Neuronal stem cell (in vitro differentiated cells): ENCODE measurements at regions not wholly inside any gene's neighbourhood (a gene's known extent, or its start where the extent isn't known, plus 50 kb on each side); places are given as distances from the start of the nearest gene placed in this dataset.
A peak's percentile ranks its signal among the peaks of the same experiment; 100 is the strongest.

Experiments used
- DNase-seq: peaks from one replicate; pipeline ENCODE4 v3.0.0-alpha.2; 2013; ENCODE audit warnings: low spot score
- H2AFZ ChIP-seq: one replicate; pipeline ENCODE4 v1.6.1; 2013; ENCODE audit warnings: mild to moderate bottlenecking, low read length, inconsistent platforms
- H2AK5ac ChIP-seq: 2 replicates; pipeline ENCODE4 v1.6.1; 2013; ENCODE audit warnings: low read depth, mild to moderate bottlenecking, inconsistent platforms, low read length, moderate library complexity, mixed read lengths
- H2BK120ac ChIP-seq: 2 replicates; pipeline ENCODE4 v1.6.1; 2013; ENCODE audit warnings: low read depth, mild to moderate bottlenecking, inconsistent platforms, low read length, moderate library complexity, mixed read lengths
- H2BK12ac ChIP-seq: one replicate; pipeline ENCODE4 v1.6.1; 2013; ENCODE audit warnings: low read length, inconsistent platforms
- H2BK15ac ChIP-seq: 2 replicates; pipeline ENCODE4 v1.6.1; 2013; ENCODE audit warnings: mild to moderate bottlenecking, low read length, inconsistent platforms, mixed read lengths
- H2BK5ac ChIP-seq: one replicate; pipeline ENCODE4 v1.6.1; 2013; ENCODE audit warnings: inconsistent platforms, mild to moderate bottlenecking, low read length, moderate library complexity
- H3K14ac ChIP-seq: one replicate; pipeline ENCODE4 v1.6.1; 2013; ENCODE audit warnings: low read length, inconsistent platforms
- H3K18ac ChIP-seq: 2 replicates; pipeline ENCODE4 v1.6.1; 2013; ENCODE audit warnings: low read length, inconsistent platforms
- H3K23ac ChIP-seq: 2 replicates; pipeline ENCODE4 v1.6.1; 2013; ENCODE audit warnings: low read depth, mild to moderate bottlenecking, mixed read lengths, low read length, inconsistent platforms; ENCODE audit not compliant: poor library complexity
- H3K27ac ChIP-seq: replicated peaks from 3 replicates; pipeline ENCODE4 v1.5.1; 2013; ENCODE audit warnings: low read length, inconsistent platforms
- H3K27me3 ChIP-seq, 3 experiments: 2 replicates each; pipeline ENCODE4 v1.6.1; 2013; ENCODE audit warnings: low read length in 3 of 3, mild to moderate bottlenecking in 2 of 3, inconsistent platforms in 1 of 3, low read depth in 1 of 3, mixed read lengths in 1 of 3, moderate library complexity in 1 of 3; ENCODE audit not compliant: control insufficient read depth in 3 of 3, insufficient read depth in 3 of 3
- H3K36me3 ChIP-seq, 2 donors: replicated peaks in 1 of 2; 2 replicates each; pipeline ENCODE4 v1.6.1; 2013; ENCODE audit warnings: low read length in 2 of 2; ENCODE audit not compliant: control insufficient read depth in 2 of 2, insufficient read depth in 2 of 2
- H3K4ac ChIP-seq: 2 replicates; pipeline ENCODE4 v1.6.1; 2013; ENCODE audit warnings: inconsistent platforms, mild to moderate bottlenecking, low read length, moderate library complexity
- H3K4me1 ChIP-seq, 2 donors: 1 replicate in 1 of 2; 2 replicates in 1 of 2; pipeline ENCODE4 v1.6.1; 2013; ENCODE audit warnings: low read length in 2 of 2, low read depth in 1 of 2; ENCODE audit not compliant: control insufficient read depth in 2 of 2, insufficient read depth in 1 of 2
- H3K4me2 ChIP-seq: one replicate; pipeline ENCODE4 v1.6.1; 2013; ENCODE audit warnings: mild to moderate bottlenecking, low read length, inconsistent platforms; ENCODE audit not compliant: insufficient read depth, poor library complexity, severe bottlenecking
- H3K4me3 ChIP-seq, 2 donors: 2 replicates each; pipeline ENCODE4 v1.5.1; 2013; ENCODE audit warnings: low read length in 2 of 2, mild to moderate bottlenecking in 2 of 2, inconsistent platforms in 1 of 2, moderate library complexity in 1 of 2
- H3K79me1 ChIP-seq: one replicate; pipeline ENCODE4 v1.6.1; 2013; ENCODE audit warnings: low read depth, mild to moderate bottlenecking, inconsistent platforms, low read length, moderate library complexity
- H3K9ac ChIP-seq: one replicate; pipeline ENCODE4 v1.6.1; 2013; ENCODE audit warnings: mild to moderate bottlenecking, low read depth, low read length, inconsistent platforms; ENCODE audit not compliant: poor library complexity
- H3K9me3 ChIP-seq, 2 donors: replicated peaks in 1 of 2; 2 replicates each; pipeline versions ENCODE3 to v1.6.1; 2013; ENCODE audit warnings: low read length in 2 of 2, mild to moderate bottlenecking in 2 of 2, inconsistent platforms in 1 of 2, low read depth in 1 of 2, mixed read lengths in 1 of 2, moderate library complexity in 1 of 2; ENCODE audit not compliant: control insufficient read depth in 2 of 2, insufficient read depth in 1 of 2
- H4K8ac ChIP-seq: one replicate; pipeline ENCODE4 v1.6.1; 2013; ENCODE audit warnings: low read depth, mild to moderate bottlenecking, inconsistent platforms, low read length, moderate library complexity
- H4K91ac ChIP-seq: one replicate; pipeline ENCODE4 v1.6.1; 2013; ENCODE audit warnings: low read length, low read depth, mild to moderate bottlenecking, inconsistent platforms; ENCODE audit not compliant: poor library complexity
- WGBS, 2 donors: extraction: QIAGEN DNeasy Blood & Tissue Kit; methylation state at CpG; one replicate each; pipeline ENCODE4 v1.1.7; 2013; ENCODE audit warnings: missing lambda C conversion rate in 2 of 2, mixed read lengths in 1 of 2; ENCODE audit not compliant: insufficient read length in 2 of 2, insufficient replicate concordance in 1 of 2; ENCODE audit errors: extremely low coverage in 2 of 2; 5-methylcytosine and 5-hydroxymethylcytosine counted together

DNA sequence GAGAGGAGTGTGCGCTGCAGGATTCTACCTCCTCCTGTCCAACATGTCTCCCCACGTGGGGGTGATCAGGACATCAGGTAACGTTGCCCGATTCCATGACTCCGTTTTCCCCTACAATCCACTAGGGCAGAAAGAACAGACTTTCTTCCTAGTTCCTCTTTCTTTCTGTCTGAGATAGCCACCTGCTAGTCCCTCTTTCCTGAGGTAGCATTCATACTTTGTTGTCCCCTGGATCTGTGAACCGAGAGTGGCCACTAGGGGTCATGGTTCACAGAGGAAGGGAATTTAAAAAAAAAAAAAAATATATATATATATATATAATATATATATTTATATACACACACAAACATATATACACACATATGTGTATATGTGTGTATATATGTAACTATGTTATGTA is 210.0 kb upstream of the ZNF521 start:
- no peak overlapping the region for H2BK120ac ChIP-seq
- DNase-seq, result peak; percentile 11
- no CpG with 5 or more reads among the region's 6 CpGs for WGBS, 2 donors

DNA sequence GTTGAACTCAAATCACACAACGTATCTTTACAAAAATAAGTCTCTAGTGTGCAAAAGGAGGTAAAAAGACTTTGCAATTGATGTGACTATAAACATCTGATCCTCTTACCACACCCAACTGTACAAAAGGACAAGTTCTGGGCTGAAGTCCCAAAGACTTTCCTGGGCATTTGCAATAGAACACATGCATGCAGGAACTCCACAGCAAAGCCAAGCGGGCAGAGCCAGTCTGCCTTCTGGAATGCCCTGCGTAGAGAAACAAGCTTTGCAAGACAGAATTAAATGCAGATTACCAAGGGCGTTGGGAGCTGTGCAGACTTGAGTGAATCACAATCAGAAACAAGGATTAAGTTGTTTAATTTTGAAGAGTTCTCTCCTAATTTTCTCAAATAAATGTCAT is 208.4 kb upstream of the ZNF521 start:
- peaks cover 4 to 17% of the 10 kb centered on the region in 2 donors for H3K4me1 ChIP-seq
- no peak overlapping the region for H2BK120ac ChIP-seq
- H3K18ac ChIP-seq, result no peak overlapping the region
- no peak overlapping the region for H3K4me2 ChIP-seq
- WGBS, 2 donors, result no CpG with 5 or more reads among the region's 4 CpGs
- H3K4ac ChIP-seq, result no peak overlapping the region
- H2BK12ac ChIP-seq, result no peak overlapping the region
- H4K8ac ChIP-seq, result no peak overlapping the region
- no peak overlapping the region for H3K14ac ChIP-seq
- H2BK5ac ChIP-seq, result no peak overlapping the region
- H3K27ac ChIP-seq, result no peak overlapping the region
- no peak overlapping the region for H3K23ac ChIP-seq
- no peak overlapping the region for H2AK5ac ChIP-seq
- peaks cover 0 to 1% (median 0%) of the 10 kb centered on the region in 3 experiments for H3K27me3 ChIP-seq
- H2BK15ac ChIP-seq, result no peak overlapping the region
- no peak overlapping the region for H3K4me3 ChIP-seq
- H3K79me1 ChIP-seq, result no peaks in the 10 kb centered on the region
- H2AFZ ChIP-seq, result no peak overlapping the region
- no peak for DNase-seq
- H4K91ac ChIP-seq, result no peak overlapping the region
- H3K9ac ChIP-seq, result no peak overlapping the region
- peaks cover under 1 to 1% of the 10 kb centered on the region in 2 donors for H3K9me3 ChIP-seq
- H3K36me3 ChIP-seq, result no peaks in the 10 kb centered on the region

More for the DNA sequence above, 210.0 kb upstream of the ZNF521 start:
- Histone ChIP-seq H2BK5ac (no peak overlapping the region), H3K4me1 (peaks cover 3 to 14% of the 10 kb centered on the region in 2 donors), H3K27me3 (peaks cover 0 to 2% (median 0%) of the 10 kb centered on the region in 3 experiments), H3K79me1 (peaks cover 2% of the 10 kb centered on the region), H3K14ac (no peak overlapping the region), H4K91ac (no peak overlapping the region), H3K9me3 (peaks cover 3% of the 10 kb centered on the region in 2 donors), H4K8ac (no peak overlapping the region), H3K4me3 (no peak overlapping the region), H3K36me3 (no peaks in the 10 kb centered on the region), H2BK12ac (no peak overlapping the region), H3K23ac (no peak overlapping the region), H2BK15ac (no peak overlapping the region), H2AFZ (peak overlapping the region; percentile 31), H3K4ac (no peak overlapping the region), H3K27ac (no peak overlapping the region), H3K4me2 (no peak overlapping the region), H3K18ac (no peak overlapping the region), H2AK5ac (no peak overlapping the region), H3K9ac (no peak overlapping the region)

DNA sequence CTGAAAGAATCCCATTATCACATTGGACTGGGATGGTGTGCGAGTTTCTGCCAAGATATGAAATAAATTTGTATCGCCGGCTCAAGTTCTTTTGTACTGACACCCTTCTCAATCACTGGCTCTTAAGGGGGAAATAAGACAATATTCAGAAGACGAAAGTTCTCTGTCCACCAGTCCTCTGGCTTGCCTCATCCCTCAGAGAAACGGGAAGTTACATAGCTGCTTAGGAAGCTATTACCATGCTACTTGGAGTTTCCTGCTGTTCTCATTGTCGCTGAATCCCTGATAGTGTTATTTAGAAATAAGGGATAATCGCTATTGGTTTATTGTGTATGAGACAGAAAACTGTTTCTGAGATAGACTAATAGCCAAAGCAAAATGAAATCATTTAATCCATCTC is 205.0 kb upstream of the ZNF521 start:
- Histone ChIP-seq H2BK120ac (no peak overlapping the region), H2AFZ (peak overlapping the region; percentile 48), H2BK15ac (no peak overlapping the region), H3K4me3 (no peak overlapping the region), H3K79me1 (no peaks in the 10 kb centered on the region), H2BK12ac (no peak overlapping the region), H4K91ac (no peak overlapping the region), H3K18ac (no peak overlapping the region), H3K23ac (no peak overlapping the region), H3K4ac (no peak overlapping the region), H3K4me1 (peaks cover 1 to 3% of the 10 kb centered on the region in 2 donors), H3K4me2 (no peak overlapping the region), H3K27ac (no peak overlapping the region), H3K14ac (no peak overlapping the region), H3K27me3 (no peaks in the 10 kb centered on the region), H2AK5ac (no peak overlapping the region), H3K9me3 (no peaks in the 10 kb centered on the region), H4K8ac (no peak overlapping the region), H2BK5ac (no peak overlapping the region), H3K9ac (no peak overlapping the region), H3K36me3 (no peaks in the 10 kb centered on the region)
- WGBS, 2 donors, result no CpG with 5 or more reads among the region's 7 CpGs
- DNase-seq, result no peak

DNA sequence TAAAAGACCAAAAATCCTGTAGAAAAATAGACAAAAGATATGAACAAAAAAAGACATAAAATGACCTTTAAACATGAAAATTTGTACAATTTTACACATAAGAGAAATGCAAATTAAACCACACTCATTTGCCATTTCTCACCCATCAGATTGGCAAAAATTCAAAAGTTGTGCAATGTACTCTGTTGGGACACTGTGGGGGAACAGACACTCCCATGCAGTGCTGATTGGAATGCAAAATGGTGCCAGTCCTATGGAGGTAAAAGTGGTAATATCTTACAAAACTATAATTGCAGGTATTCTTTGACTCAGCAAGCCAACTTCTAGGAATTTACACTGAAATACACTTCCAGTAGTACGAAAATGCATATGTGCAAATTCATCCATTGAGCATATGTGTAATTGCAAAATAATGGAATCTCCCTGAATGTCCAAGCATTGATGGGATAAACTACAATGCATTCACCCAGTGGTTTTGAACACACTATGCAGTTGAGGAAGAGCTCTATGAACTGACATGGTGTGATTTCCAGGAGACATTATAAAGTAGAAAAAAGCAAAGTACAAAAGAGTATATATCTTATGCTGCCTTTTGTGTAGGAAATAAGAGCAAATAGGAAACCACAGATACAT is 201.8 kb upstream of the ZNF521 start:
- Histone ChIP-seq H3K9ac (no peak overlapping the region), H2AK5ac (no peak overlapping the region), H3K36me3 (no peaks in the 10 kb centered on the region), H3K14ac (no peak overlapping the region), H3K9me3 (no peaks in the 10 kb centered on the region), H3K4me2 (no peak overlapping the region), H4K8ac (no peak overlapping the region), H3K79me1 (no peaks in the 10 kb centered on the region), H3K4me1 (peaks cover 1 to 3% of the 10 kb centered on the region in 2 donors), H2AFZ (no peak overlapping the region), H3K4ac (no peak overlapping the region), H4K91ac (no peak overlapping the region), H2BK5ac (no peak overlapping the region), H3K23ac (no peak overlapping the region), H2BK12ac (no peak overlapping the region), H3K27ac (no peak overlapping the region), H2BK120ac (no peak overlapping the region), H3K27me3 (no peaks in the 10 kb centered on the region), H3K4me3 (no peak overlapping the region), H2BK15ac (no peak overlapping the region), H3K18ac (no peak overlapping the region)
- DNase-seq, result no peak
- WGBS, 2 donors, result no CpG with 5 or more reads among the region's 1 CpG
